ENCODE measurements at regions not wholly inside any gene's neighbourhood (a gene's known extent, or its start where the extent isn't known, plus 50 kb on each side); places are given as distances from the start of the nearest gene placed in this dataset.
"Not testable (repeated sequence)": the region's sequence is repeated elsewhere in the genome, so short reads cannot be mapped to it uniquely, and the experiment has no call there.

- Histone ChIP-seq H3K4me1 (ENCODE audit: insufficient read depth, low read length) (peaks cover 10% of the 10 kb centered on the region), H3K36me3 (ENCODE audit: insufficient read depth, low read length) (no peaks in the 10 kb centered on the region), H3K27me3 (ENCODE audit: insufficient read depth, low read length) (no peaks in the 10 kb centered on the region), H3K9me3 (ENCODE audit: low read length) (no peaks in the 10 kb centered on the region), H3K4me3 (ENCODE audit: low read length) (no peak overlapping the region), H2AFZ (ENCODE audit: low read depth, low read length) (no peak overlapping the region)
Observed at GRCh38 chr2:48050711-48051110, 144.4 kb upstream of the FBXO11 start.

DNA sequence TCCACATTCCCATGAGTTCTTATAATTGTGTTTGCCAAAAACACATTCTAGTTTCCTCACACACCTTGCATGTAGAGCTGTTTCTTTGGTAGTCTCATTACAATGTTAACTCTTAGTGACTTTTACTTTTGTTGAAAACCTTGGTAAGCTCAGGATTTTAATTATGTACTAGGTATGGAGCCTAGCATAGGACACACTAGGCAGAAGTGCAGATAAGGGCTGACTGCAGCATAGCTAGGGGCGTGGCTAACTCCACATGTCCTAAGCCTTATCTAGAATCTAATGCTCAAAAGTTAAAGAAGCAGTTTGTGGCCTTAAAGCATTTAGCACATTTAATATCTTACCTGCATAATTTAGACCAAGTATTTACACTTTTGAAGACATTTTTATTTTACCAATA is 153.7 kb upstream of the FBXO11 start:
- Histone ChIP-seq H3K27me3 (ENCODE audit: insufficient read depth, low read length) (no peaks in the 10 kb centered on the region), H3K4me1 (ENCODE audit: insufficient read depth, low read length) (no peaks in the 10 kb centered on the region), H2AFZ (ENCODE audit: low read depth, low read length) (no peak overlapping the region), H3K4me3 (ENCODE audit: low read length) (no peak overlapping the region), H3K36me3 (ENCODE audit: insufficient read depth, low read length) (no peaks in the 10 kb centered on the region), H3K9me3 (ENCODE audit: low read length) (peaks cover 2% of the 10 kb centered on the region)

GRCh38 chr2:48061656-48062055 is 155.4 kb upstream of the FBXO11 start:
- H3K36me3 ChIP-seq (ENCODE audit: insufficient read depth, low read length); H3K4me1 ChIP-seq (ENCODE audit: insufficient read depth, low read length); H2AFZ ChIP-seq (ENCODE audit: low read depth, low read length); H3K9me3 ChIP-seq (ENCODE audit: low read length); H3K27me3 ChIP-seq (ENCODE audit: insufficient read depth, low read length); H3K4me3 ChIP-seq (ENCODE audit: low read length): not testable (repeated sequence)

GRCh38 chr2:48065096-48065495 is 158.8 kb upstream of the FBXO11 start:
- H3K27me3 ChIP-seq (ENCODE audit: insufficient read depth, low read length) = no peaks in the 10 kb centered on the region
- H3K4me1 ChIP-seq (ENCODE audit: insufficient read depth, low read length) = no peaks in the 10 kb centered on the region
- H3K36me3 ChIP-seq (ENCODE audit: insufficient read depth, low read length) = no peaks in the 10 kb centered on the region
- H2AFZ ChIP-seq (ENCODE audit: low read depth, low read length) = no peak overlapping the region
- no peaks in the 10 kb centered on the region for H3K9me3 ChIP-seq (ENCODE audit: low read length)
- no peak overlapping the region for H3K4me3 ChIP-seq (ENCODE audit: low read length)

DNA sequence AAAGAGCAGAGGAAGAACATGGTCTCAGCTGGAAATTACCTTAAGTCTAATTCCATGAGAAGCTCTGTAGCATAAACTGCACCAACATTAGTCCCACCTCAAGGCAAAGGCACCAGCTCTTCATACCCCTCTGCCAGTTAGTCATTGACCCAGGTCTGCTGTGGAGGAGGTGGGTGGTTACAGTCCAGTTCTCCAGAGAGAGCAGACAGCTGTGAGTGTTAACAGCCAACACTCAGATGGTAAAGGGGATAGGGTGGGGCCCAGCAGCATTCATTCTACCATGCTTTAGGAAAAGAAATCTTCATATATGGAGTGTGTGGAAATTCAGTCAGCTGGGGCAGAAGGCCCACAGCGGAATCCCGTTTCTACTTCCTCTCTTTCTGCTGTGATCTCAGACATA is 159.7 kb upstream of the FBXO11 start:
- no peaks in the 10 kb centered on the region for H3K4me1 ChIP-seq (ENCODE audit: insufficient read depth, low read length)
- H3K4me3 ChIP-seq (ENCODE audit: low read length) = no peak overlapping the region
- H2AFZ ChIP-seq (ENCODE audit: low read depth, low read length) = no peak overlapping the region
- no peaks in the 10 kb centered on the region for H3K9me3 ChIP-seq (ENCODE audit: low read length)
- H3K36me3 ChIP-seq (ENCODE audit: insufficient read depth, low read length) = no peaks in the 10 kb centered on the region
- no peaks in the 10 kb centered on the region for H3K27me3 ChIP-seq (ENCODE audit: insufficient read depth, low read length)

- Histone ChIP-seq H3K4me3 (ENCODE audit: low read length) (no peak overlapping the region), H3K4me1 (ENCODE audit: insufficient read depth, low read length) (no peaks in the 10 kb centered on the region), H3K36me3 (ENCODE audit: insufficient read depth, low read length) (no peaks in the 10 kb centered on the region), H2AFZ (ENCODE audit: low read depth, low read length) (no peak overlapping the region), H3K27me3 (ENCODE audit: insufficient read depth, low read length) (no peaks in the 10 kb centered on the region), H3K9me3 (ENCODE audit: low read length) (no peaks in the 10 kb centered on the region)
Observed at GRCh38 chr2:48069769-48070168, 163.5 kb upstream of the FBXO11 start.

- Histone ChIP-seq H3K4me1 (ENCODE audit: insufficient read depth, low read length) (no peaks in the 10 kb centered on the region), H3K27me3 (ENCODE audit: insufficient read depth, low read length) (no peaks in the 10 kb centered on the region), H3K9me3 (ENCODE audit: low read length) (no peaks in the 10 kb centered on the region), H3K36me3 (ENCODE audit: insufficient read depth, low read length) (no peaks in the 10 kb centered on the region), H2AFZ (ENCODE audit: low read depth, low read length) (no peak overlapping the region), H3K4me3 (ENCODE audit: low read length) (no peak overlapping the region)
Observed at GRCh38 chr2:48070415-48070814, 164.1 kb upstream of the FBXO11 start.

GRCh38 chr2:48072583-48072982 is 166.3 kb upstream of the FBXO11 start:
- Histone ChIP-seq H3K9me3 (ENCODE audit: low read length) (no peaks in the 10 kb centered on the region), H3K27me3 (ENCODE audit: insufficient read depth, low read length) (no peaks in the 10 kb centered on the region), H2AFZ (ENCODE audit: low read depth, low read length) (no peak overlapping the region), H3K36me3 (ENCODE audit: insufficient read depth, low read length) (no peaks in the 10 kb centered on the region), H3K4me3 (ENCODE audit: low read length) (no peak overlapping the region), H3K4me1 (ENCODE audit: insufficient read depth, low read length) (no peaks in the 10 kb centered on the region)

- H3K4me3 ChIP-seq (ENCODE audit: low read length) = no peak overlapping the region
Observed at GRCh38 chr2:48075631-48076030, 169.3 kb upstream of the FBXO11 start.

DNA sequence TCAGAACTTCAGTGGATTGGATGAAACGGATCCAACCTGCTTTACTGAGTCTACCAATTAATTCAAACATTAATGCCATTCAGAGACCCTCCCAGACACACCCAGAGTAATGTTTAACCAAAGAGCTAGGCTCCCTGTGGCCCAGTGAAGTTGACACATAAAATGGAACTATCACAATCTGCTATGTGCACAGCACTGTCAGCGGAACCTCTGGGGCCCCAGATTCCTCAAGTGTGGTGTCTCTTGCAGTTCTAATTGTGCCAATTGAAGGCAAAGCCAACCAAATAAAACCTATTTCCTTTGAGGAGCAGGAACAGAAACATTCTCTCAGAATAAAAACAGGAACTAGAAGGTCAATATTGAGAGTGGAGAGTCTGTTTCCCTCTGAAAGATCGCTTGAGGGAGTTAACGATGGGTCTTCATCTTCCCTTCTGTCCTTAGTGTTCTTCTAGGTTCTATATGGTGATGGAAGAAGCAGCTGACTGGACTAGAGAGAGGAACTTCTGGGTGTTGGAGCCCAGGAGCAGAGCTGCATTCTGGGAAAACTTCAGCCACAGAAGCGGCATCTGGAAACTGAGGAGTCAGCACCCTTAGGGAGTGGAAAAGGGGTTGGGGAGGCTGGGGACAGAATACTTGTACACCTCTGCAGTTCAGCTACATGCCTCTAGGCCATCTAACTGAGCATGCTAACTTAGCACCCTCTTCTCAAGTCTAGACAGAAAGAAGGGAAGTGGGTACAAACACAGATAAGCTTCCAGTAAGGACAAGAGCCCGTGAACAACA is 174.4 kb upstream of the FBXO11 start:
- Histone ChIP-seq H3K4me1 (ENCODE audit: insufficient read depth, low read length) (no peaks in the 10 kb centered on the region), H3K4me3 (ENCODE audit: low read length) (no peak overlapping the region), H3K9me3 (ENCODE audit: low read length) (no peaks in the 10 kb centered on the region), H2AFZ (ENCODE audit: low read depth, low read length) (no peak overlapping the region), H3K27me3 (ENCODE audit: insufficient read depth, low read length) (no peaks in the 10 kb centered on the region), H3K36me3 (ENCODE audit: insufficient read depth, low read length) (no peaks in the 10 kb centered on the region)

More at GRCh38 chr2:48075631-48076030, 169.3 kb upstream of the FBXO11 start:
- Histone ChIP-seq H3K9me3 (ENCODE audit: low read length) (no peaks in the 10 kb centered on the region), H3K36me3 (ENCODE audit: insufficient read depth, low read length) (no peaks in the 10 kb centered on the region), H3K27me3 (ENCODE audit: insufficient read depth, low read length) (no peaks in the 10 kb centered on the region), H2AFZ (ENCODE audit: low read depth, low read length) (no peak overlapping the region), H3K4me1 (ENCODE audit: insufficient read depth, low read length) (no peaks in the 10 kb centered on the region)

- Histone ChIP-seq H3K36me3 (ENCODE audit: insufficient read depth, low read length) (no peaks in the 10 kb centered on the region), H3K9me3 (ENCODE audit: low read length) (no peaks in the 10 kb centered on the region), H3K4me1 (ENCODE audit: insufficient read depth, low read length) (no peaks in the 10 kb centered on the region), H3K27me3 (ENCODE audit: insufficient read depth, low read length) (no peaks in the 10 kb centered on the region), H3K4me3 (ENCODE audit: low read length) (no peak overlapping the region), H2AFZ (ENCODE audit: low read depth, low read length) (no peak overlapping the region)
Observed at GRCh38 chr2:48081317-48081628, 175.0 kb upstream of the FBXO11 start.

GRCh38 chr2:48085888-48086287 is 179.6 kb upstream of the FBXO11 start:
- Histone ChIP-seq H2AFZ (ENCODE audit: low read depth, low read length) (no peak overlapping the region), H3K9me3 (ENCODE audit: low read length) (no peaks in the 10 kb centered on the region), H3K4me1 (ENCODE audit: insufficient read depth, low read length) (no peaks in the 10 kb centered on the region), H3K27me3 (ENCODE audit: insufficient read depth, low read length) (no peaks in the 10 kb centered on the region), H3K36me3 (ENCODE audit: insufficient read depth, low read length) (no peaks in the 10 kb centered on the region), H3K4me3 (ENCODE audit: low read length) (no peak overlapping the region)

DNA sequence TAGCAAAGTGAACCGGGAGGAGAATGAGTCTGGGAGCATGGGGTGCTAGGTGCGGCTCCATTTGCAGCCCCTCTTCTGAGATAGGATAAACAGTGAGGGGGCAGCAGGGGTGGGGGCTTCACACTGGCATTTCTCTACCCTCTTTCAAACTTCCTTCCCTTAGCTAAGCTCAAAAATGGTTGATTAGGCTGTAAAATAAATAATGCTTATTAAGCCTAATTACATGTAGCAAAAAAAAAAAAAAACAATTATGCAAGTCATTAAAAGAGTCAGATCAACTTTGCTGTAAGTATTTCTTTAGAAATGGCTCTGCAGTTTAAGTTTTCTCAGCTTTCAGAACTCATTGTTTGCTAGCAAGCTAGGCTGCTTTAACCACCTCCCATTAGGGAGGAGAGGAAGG is 182.7 kb upstream of the FBXO11 start:
- H2AFZ ChIP-seq (ENCODE audit: low read depth, low read length) = no peak overlapping the region
- no peaks in the 10 kb centered on the region for H3K9me3 ChIP-seq (ENCODE audit: low read length)
- H3K4me3 ChIP-seq (ENCODE audit: low read length) = no peak overlapping the region
- no peaks in the 10 kb centered on the region for H3K27me3 ChIP-seq (ENCODE audit: insufficient read depth, low read length)
- no peaks in the 10 kb centered on the region for H3K4me1 ChIP-seq (ENCODE audit: insufficient read depth, low read length)
- H3K36me3 ChIP-seq (ENCODE audit: insufficient read depth, low read length) = no peaks in the 10 kb centered on the region

- no peak overlapping the region for H3K4me3 ChIP-seq (ENCODE audit: low read length)
- H2AFZ ChIP-seq (ENCODE audit: low read depth, low read length) = no peak overlapping the region
- no peaks in the 10 kb centered on the region for H3K4me1 ChIP-seq (ENCODE audit: insufficient read depth, low read length)
- no peaks in the 10 kb centered on the region for H3K9me3 ChIP-seq (ENCODE audit: low read length)
- H3K27me3 ChIP-seq (ENCODE audit: insufficient read depth, low read length) = no peaks in the 10 kb centered on the region
- no peaks in the 10 kb centered on the region for H3K36me3 ChIP-seq (ENCODE audit: insufficient read depth, low read length)
Observed at GRCh38 chr2:48089644-48090043, 183.3 kb upstream of the FBXO11 start.

Data from neuron (in vitro differentiated cells).